IPS-18a (cell line): ENCODE measurements at regions not wholly inside any gene's neighbourhood (a gene's known extent, or its start where the extent isn't known, plus 50 kb on each side); places are given as distances from the start of the nearest gene placed in this dataset.

Experiments used
- H3K27ac ChIP-seq: one replicate; pipeline ENCODE4 v1.5.1; 2013; ENCODE audit warnings: low read length
- H3K27me3 ChIP-seq: one replicate; pipeline ENCODE4 v1.6.1; 2013; ENCODE audit warnings: mild to moderate bottlenecking, low read length; ENCODE audit not compliant: control insufficient read depth, insufficient read depth
- H3K36me3 ChIP-seq: one replicate; pipeline ENCODE4 v1.6.1; 2013; ENCODE audit warnings: low read depth, low read length; ENCODE audit not compliant: control insufficient read depth
- H3K4me1 ChIP-seq: one replicate; pipeline ENCODE4 v1.6.1; 2013; ENCODE audit warnings: low read depth, low read length; ENCODE audit not compliant: control insufficient read depth
- H3K4me3 ChIP-seq: one replicate; pipeline ENCODE4 v1.5.1; 2013; ENCODE audit warnings: low read length
- H3K9ac ChIP-seq: one replicate; pipeline ENCODE4 v1.6.1; 2013; ENCODE audit warnings: mild to moderate bottlenecking, low read length, moderate library complexity
- H3K9me3 ChIP-seq: one replicate; pipeline ENCODE4 v1.6.1; 2013; ENCODE audit warnings: low read depth, low read length; ENCODE audit not compliant: control insufficient read depth

DNA sequence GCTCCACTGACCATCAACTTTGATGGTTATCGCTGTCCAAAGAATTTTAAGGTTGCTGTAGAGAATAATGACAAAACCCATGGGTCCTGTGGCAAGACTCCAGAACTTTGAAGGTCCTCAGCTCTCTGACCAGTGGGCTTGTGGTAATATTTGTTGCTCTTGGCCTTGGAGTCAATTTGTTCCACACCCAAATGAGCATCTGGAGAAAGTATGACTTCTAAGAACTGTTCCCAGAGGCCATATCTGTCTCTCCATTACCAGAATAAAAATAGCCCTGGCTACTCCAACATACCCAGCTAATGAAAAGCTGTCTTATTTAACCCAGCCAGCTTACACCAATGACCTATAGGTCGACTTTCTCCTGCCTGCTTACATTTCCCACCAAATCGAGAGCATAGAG is 466.4 kb downstream of the MEIS1 start:
- Histone ChIP-seq H3K4me3 (no peak overlapping the region), H3K4me1 (no peaks in the 10 kb centered on the region), H3K9me3 (no peaks in the 10 kb centered on the region), H3K36me3 (no peaks in the 10 kb centered on the region), H3K27ac (no peak overlapping the region), H3K27me3 (no peaks in the 10 kb centered on the region), H3K9ac (no peak overlapping the region)

DNA sequence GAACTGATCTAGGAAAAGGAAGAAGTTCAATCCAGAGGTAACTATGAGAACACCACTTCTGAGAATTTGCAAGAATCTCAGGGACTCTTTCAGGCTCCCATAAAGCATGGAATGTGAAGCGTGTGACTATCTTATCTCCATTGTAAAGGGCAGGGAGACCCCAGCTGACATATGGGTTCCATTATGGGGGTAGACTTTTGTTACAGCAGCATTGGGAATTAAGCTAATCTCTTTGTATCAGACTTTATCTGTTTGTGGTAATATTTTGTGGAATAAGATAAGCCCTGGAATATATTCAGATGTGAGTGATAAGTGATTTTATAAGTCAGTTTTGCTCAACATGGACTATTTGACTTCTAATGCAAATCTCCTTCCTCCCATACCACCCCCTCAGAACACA is 468.3 kb downstream of the MEIS1 start:
- Histone ChIP-seq H3K36me3 (no peaks in the 10 kb centered on the region), H3K4me3 (no peak overlapping the region), H3K9me3 (no peaks in the 10 kb centered on the region), H3K27ac (no peak overlapping the region), H3K9ac (no peak overlapping the region), H3K27me3 (no peaks in the 10 kb centered on the region), H3K4me1 (no peaks in the 10 kb centered on the region)

DNA sequence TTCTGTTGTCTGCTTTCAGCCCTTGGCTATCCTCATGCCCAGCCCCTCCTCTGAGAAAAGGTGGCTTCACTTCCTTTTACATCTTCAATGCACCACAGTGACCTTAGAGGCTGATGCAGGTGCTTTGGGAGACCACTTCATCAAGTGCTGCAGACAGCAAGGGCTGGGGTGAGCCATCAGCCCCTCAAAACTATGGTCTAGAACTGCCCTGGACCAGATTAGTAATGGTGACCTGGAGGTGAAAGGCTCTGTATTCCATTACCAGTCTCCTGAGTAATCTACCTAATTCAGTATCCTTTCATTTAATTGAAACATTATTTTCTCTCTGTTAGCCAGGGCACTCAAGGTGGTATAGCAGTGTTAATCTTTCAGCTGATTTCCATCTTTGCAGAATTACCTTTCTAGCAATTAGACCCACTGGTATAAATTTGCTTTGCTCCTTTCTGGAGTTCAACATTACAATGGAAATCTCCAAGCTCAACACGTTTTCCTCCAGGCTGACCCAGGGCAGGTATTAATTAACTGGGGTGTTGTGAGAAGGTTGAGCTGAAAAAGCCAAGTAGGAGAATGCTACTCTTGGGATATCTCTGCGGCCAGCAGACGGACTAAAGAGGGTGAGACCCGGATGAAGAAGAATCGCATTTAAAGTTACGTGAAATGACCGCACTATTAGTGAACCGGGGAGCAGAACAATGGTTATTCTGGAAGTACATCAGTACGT is 469.0 kb downstream of the MEIS1 start:
- H3K4me1 ChIP-seq = no peaks in the 10 kb centered on the region

DNA sequence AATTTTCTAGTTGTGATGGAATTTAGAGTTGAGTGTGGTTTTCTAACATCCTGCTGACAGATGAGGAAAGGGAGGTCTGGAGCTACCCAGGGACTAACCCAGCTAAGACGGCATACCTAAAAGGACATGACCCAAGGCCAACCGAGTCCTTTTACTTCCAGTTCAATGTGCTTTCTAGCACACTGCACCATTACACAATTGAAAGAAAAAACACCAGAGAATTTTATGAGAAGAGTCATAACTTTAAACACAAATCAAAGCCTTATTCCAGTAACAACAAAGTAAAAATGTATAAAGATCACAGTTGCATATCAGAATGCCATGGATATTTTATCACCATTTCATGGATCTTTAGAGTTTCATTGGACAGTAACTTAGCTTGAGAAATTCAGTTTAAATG is 480.3 kb downstream of the MEIS1 start:
- Histone ChIP-seq H3K9ac (no peak overlapping the region), H3K4me3 (no peak overlapping the region), H3K9me3 (no peaks in the 10 kb centered on the region), H3K36me3 (no peaks in the 10 kb centered on the region), H3K27me3 (no peaks in the 10 kb centered on the region), H3K27ac (no peak overlapping the region), H3K4me1 (no peaks in the 10 kb centered on the region)

More for the DNA sequence above, 469.0 kb downstream of the MEIS1 start:
- no peaks in the 10 kb centered on the region for H3K9me3 ChIP-seq
- no peaks in the 10 kb centered on the region for H3K27me3 ChIP-seq
- no peaks in the 10 kb centered on the region for H3K36me3 ChIP-seq
- no peak overlapping the region for H3K9ac ChIP-seq
- H3K4me3 ChIP-seq = no peak overlapping the region
- no peak overlapping the region for H3K27ac ChIP-seq

DNA sequence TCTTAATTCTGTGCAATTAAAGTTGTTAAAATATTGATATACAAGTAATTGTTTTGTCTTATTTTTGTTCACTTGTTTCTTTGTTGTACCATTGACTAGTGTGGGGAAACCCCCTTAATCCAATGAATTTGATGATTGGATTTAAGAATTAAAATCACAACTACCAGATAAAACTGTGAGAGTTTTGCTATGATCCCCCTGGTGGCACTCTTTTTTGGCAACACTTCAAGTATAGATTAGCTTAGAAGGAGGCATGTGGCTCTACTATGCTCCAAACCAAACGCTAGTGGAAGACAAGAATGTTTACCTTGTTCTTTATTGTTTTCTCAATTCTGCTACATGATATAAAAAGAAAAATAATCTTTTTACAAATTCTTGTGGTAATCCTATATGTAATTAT is 477.8 kb upstream of the ETAA1 start:
- Histone ChIP-seq H3K27ac (no peak overlapping the region), H3K9me3 (no peaks in the 10 kb centered on the region), H3K4me3 (no peak overlapping the region), H3K36me3 (no peaks in the 10 kb centered on the region), H3K4me1 (no peaks in the 10 kb centered on the region), H3K27me3 (no peaks in the 10 kb centered on the region), H3K9ac (no peak overlapping the region)

DNA sequence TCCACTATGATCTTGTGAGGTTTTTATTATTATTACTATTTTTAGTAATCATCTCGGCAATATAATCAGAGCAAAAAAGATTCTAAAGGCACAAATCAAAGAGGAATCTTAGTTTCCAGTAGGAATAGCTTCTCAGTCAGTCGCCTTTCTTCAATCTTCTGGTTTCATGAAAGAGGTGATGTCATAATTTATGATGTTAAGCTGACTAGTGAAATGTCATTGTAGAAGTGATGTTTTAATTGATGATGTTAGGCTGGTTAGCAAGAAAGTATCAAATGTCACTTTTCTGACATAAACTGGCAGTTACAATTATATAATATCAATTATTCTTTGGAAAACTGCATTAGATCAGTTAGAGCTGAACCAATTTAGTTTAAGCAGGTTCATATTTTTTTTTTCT is 476.7 kb upstream of the ETAA1 start:
- no peaks in the 10 kb centered on the region for H3K4me1 ChIP-seq
- H3K27me3 ChIP-seq = no peaks in the 10 kb centered on the region
- H3K9me3 ChIP-seq = no peaks in the 10 kb centered on the region
- H3K36me3 ChIP-seq = no peaks in the 10 kb centered on the region
- no peak overlapping the region for H3K9ac ChIP-seq
- no peak overlapping the region for H3K4me3 ChIP-seq
- H3K27ac ChIP-seq = no peak overlapping the region

DNA sequence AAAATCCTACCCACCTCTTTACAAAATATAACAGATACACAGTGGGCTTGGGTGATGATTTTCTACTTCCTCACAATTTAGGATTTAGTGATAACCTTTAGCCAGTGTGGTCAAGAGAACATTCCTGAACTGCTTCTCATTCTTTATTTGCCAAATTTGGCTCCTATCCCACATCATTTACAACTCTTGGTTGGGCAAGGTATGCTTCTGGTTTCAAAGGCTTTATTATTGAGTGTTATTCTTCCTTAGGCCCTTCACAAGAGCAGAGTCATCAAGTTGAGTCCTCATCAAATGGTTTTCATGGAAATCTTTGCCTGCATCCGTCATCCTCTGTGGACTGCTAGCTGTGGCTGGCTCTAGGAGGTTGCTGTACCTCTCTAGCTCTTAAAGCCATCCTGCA is 472.0 kb upstream of the ETAA1 start:
- H3K9ac ChIP-seq = no peak overlapping the region

DNA sequence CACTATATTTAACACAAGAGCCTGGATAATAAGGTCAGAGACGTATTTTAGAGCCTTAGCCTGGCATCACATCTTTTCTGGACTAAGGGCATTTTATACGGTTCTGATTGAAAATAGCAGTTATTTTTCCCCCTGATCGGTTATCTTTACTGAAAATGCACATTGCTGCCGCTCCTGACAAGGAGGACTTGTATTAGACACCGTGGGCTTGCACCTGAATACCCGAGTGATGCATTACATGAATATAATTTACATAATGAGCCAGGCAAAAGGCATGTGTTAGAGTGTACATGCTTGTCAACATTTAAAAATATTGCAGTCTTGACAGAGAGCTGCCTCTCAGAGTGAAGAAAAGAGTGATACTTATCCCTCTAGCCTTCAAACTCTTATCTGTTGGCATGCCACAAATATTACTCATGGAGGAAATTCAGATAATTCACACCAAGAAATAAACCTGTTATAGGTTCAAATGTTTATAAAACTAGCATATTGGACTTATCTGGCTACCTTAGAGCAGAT is 470.5 kb upstream of the ETAA1 start:
- Histone ChIP-seq H3K36me3 (no peaks in the 10 kb centered on the region), H3K4me1 (no peaks in the 10 kb centered on the region), H3K4me3 (no peak overlapping the region), H3K27ac (no peak overlapping the region), H3K9me3 (no peaks in the 10 kb centered on the region), H3K9ac (no peak overlapping the region), H3K27me3 (no peaks in the 10 kb centered on the region)

More for the DNA sequence above, 472.0 kb upstream of the ETAA1 start:
- Histone ChIP-seq H3K4me3 (no peak overlapping the region), H3K27me3 (no peaks in the 10 kb centered on the region), H3K4me1 (no peaks in the 10 kb centered on the region), H3K36me3 (no peaks in the 10 kb centered on the region), H3K27ac (no peak overlapping the region), H3K9me3 (no peaks in the 10 kb centered on the region)

DNA sequence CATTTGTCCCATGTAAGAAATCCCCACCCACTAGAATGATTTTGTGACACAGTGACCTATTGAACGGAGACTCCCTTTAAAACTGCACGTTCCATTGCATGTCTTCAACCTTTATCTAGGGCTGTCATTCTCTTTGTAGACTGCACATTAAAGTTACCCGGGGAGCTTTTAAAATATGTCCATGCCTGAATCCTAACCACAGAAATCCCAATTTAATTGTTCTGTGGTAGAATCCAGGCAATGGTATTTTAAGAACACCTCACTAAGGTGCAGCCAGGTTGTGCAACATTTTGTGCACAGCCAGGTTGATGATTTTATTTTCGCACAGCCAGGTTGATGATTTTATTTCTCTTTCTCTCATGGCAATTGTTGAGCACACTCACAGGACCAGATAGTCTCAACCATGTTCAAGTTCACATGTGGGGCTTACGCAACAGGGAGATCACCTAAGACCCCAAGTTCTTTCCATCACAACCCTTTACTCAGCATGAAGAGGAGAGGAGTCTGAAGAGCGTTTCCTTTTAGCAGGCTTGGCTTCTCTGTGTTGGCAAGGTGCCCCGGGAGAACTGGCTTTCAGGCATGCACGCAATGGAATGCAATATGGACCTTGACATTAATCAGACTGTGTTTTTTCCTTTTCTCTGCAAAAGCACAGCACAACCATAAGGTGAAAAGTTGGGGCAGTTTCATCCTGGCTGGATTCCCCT is 467.3 kb upstream of the ETAA1 start:
- H3K4me1 ChIP-seq = no peaks in the 10 kb centered on the region
- H3K4me3 ChIP-seq = no peak overlapping the region
- no peak overlapping the region for H3K9ac ChIP-seq
- no peaks in the 10 kb centered on the region for H3K27me3 ChIP-seq
- no peaks in the 10 kb centered on the region for H3K36me3 ChIP-seq
- H3K9me3 ChIP-seq = no peaks in the 10 kb centered on the region
- no peak overlapping the region for H3K27ac ChIP-seq

DNA sequence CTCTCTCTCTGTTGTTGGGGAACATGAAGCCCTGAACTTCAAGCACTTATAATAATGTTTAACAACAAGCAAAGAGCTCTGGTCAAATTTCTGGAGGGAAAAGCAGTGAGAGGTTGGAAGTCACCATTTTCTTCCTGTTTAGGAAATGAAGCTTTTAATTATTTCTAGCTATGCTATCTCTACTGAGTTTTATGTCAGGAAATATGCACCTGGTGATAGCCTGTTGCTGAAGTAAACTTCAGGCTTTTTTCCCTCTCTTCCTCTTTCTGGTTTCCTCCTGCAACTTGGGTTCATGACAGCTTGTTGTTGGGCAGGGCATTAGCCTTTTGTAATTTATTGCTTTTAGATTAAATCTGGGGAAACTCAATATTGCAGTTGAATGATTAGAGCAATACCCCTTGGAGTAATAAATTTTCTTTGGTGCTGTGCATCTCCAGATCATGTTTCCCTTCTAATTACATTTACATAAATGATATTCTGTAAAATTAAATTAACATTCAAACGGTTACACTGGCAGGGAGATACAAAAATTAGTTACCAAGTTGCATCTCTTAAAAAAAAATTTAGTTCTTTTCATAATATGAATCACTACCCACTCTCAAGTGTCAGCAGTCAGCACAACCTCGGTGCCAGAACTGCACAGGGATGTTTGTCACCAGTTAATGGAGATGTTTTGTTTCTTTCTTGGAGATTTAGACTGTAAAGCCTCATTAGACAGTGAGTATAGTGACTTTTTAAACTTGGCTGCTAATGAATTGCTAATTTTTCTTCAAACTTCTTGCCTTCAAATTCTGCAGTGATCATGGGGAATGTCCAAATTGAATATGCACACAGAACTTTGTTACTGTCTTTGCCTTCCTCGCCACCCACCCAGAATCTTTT is 466.6 kb upstream of the ETAA1 start:
- Histone ChIP-seq H3K4me3 (no peak overlapping the region), H3K4me1 (no peaks in the 10 kb centered on the region), H3K9ac (no peak overlapping the region), H3K27me3 (no peaks in the 10 kb centered on the region), H3K27ac (no peak overlapping the region), H3K36me3 (no peaks in the 10 kb centered on the region), H3K9me3 (no peaks in the 10 kb centered on the region)

DNA sequence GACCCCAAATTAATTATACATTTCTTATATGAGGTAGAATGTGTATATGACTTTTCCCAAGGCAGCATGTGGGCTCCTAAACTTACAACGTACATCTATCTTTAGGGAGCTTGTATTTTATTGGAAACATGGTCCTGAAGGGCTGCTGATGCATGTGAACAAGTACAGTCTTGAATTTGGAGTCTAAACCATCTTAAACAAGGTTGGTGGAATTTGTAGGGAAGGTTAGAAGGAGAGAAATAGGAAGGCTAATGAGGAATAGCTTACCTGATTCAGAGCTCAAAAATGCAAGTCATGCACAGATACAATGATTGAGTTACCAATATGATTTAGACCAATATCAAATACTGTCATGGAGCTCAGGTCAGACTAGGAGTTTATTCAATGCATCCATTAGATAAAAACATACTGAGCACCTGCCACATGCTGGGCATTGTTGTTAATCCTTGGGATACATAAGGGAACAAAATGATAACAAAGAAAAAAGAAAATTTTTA is 458.6 kb upstream of the ETAA1 start:
- no peaks in the 10 kb centered on the region for H3K27me3 ChIP-seq
- H3K27ac ChIP-seq = no peak overlapping the region
- H3K36me3 ChIP-seq = no peaks in the 10 kb centered on the region
- H3K4me1 ChIP-seq = no peaks in the 10 kb centered on the region
- H3K9me3 ChIP-seq = no peaks in the 10 kb centered on the region
- H3K9ac ChIP-seq = no peak overlapping the region
- no peak overlapping the region for H3K4me3 ChIP-seq
